PC-3 (cell line): ENCODE measurements at regions not wholly inside any gene's neighbourhood (a gene's known extent, or its start where the extent isn't known, plus 50 kb on each side); places are given as distances from the start of the nearest gene placed in this dataset.

Experiments
- ATAC-seq: fragments of 200-7000 bp; cut with Tn5 transposase; 2 replicates; pipeline ENCODE4 v1.9.1; 2020; ENCODE audit warnings: mild to moderate bottlenecking, moderate library complexity
- BruUV-seq: library from RNA; stranded (reverse); fragments of 400-500 nt; replicated peaks from 2 replicates; lab custom pipeline; 2021; lab: Mats Ljungman, UMichigan
- CTCF ChIA-PET: fragments of 300-600 bp; sonication (Branson Sonifier 250); formaldehyde crosslinking; loops from one replicate; lab custom pipeline; 2022; ENCODE audit warnings: antibody characterized with exemption; lab: Charles Lee
- POLR2A ChIA-PET: fragments of 300-600 bp; sonication (Branson Sonifier 250); formaldehyde crosslinking; loops from one replicate; lab custom pipeline; 2022; ENCODE audit warnings: antibody characterized with exemption; ENCODE audit not compliant: unreplicated experiment; lab: Charles Lee
- DNase-seq: peaks from one replicate; pipeline ENCODE4 v3.0.0-alpha.2; 2015
- H2AFZ ChIP-seq: fragments of 300-600 bp; sonication (generic); 2 replicates; pipeline ENCODE4 v1.6.0; 2016; ENCODE audit warnings: antibody characterized with exemption, low read length
- H3F3A ChIP-seq: fragments of 300-600 bp; sonication (generic); one replicate; pipeline ENCODE4 v1.6.0; 2017; ENCODE audit warnings: antibody characterized with exemption, low read length, control low read depth, mild to moderate bottlenecking; ENCODE audit not compliant: unreplicated experiment
- H3K27ac ChIP-seq: fragments of 300-600 bp; sonication (generic); 2 replicates; pipeline ENCODE4 v1.5.1; 2016; ENCODE audit warnings: mild to moderate bottlenecking, low read length
- H3K27me3 ChIP-seq: fragments of 300-600 bp; sonication (generic); 2 replicates; pipeline ENCODE4 v1.6.1; 2016; ENCODE audit warnings: low read length, mixed read lengths
- H3K36me3 ChIP-seq: fragments of 300-600 bp; sonication (generic); 2 replicates; pipeline ENCODE4 v1.6.1; 2016; ENCODE audit warnings: low read depth, mixed run types, low read length, mixed read lengths
- H3K4me1 ChIP-seq: fragments of 300-600 bp; sonication (generic); 2 replicates; pipeline ENCODE4 v1.5.1; 2016; ENCODE audit warnings: low read length; ENCODE audit not compliant: insufficient read depth
- H3K4me2 ChIP-seq: fragments of 300-600 bp; sonication (generic); 2 replicates; pipeline ENCODE4 v1.6.0; 2016; ENCODE audit warnings: low read length
- H3K4me3 ChIP-seq: fragments of 300-600 bp; sonication (generic); 2 replicates; pipeline ENCODE4 v1.5.1; 2016; ENCODE audit warnings: mild to moderate bottlenecking, low read length, mixed read lengths
- H3K79me2 ChIP-seq: fragments of 300-600 bp; sonication (generic); 2 replicates; pipeline ENCODE4 v1.6.1; 2017; ENCODE audit warnings: low read length, mixed read lengths
- H3K9ac ChIP-seq: fragments of 300-600 bp; sonication (generic); 2 replicates; pipeline ENCODE4 v1.6.0; 2016; ENCODE audit warnings: mild to moderate bottlenecking, low read length
- H3K9me2 ChIP-seq: fragments of 300-600 bp; sonication (generic); replicated peaks from 2 replicates; pipeline ENCODE4 v1.6.1; 2016; ENCODE audit warnings: mixed run types, low read length, mixed read lengths
- H3K9me3 ChIP-seq: fragments of 300-600 bp; sonication (generic); 2 replicates; pipeline ENCODE4 v1.6.1; 2016; ENCODE audit warnings: low read length, mixed read lengths
- H4K20me1 ChIP-seq: fragments of 300-600 bp; sonication (generic); 2 replicates; pipeline ENCODE4 v1.6.1; 2016; ENCODE audit warnings: low read length, mixed read lengths
- EZH2 ChIP-seq: fragments of 300-600 bp; sonication (generic); IDR thresholded peaks from one replicate; pipeline ENCODE4 v1.6.1; 2017; ENCODE audit warnings: antibody characterized with exemption, mild to moderate bottlenecking, low read length; ENCODE audit not compliant: unreplicated experiment
- EZH2phosphoT487 ChIP-seq: fragments of 300-600 bp; sonication (generic); IDR thresholded peaks from 2 replicates; pipeline ENCODE4 v1.6.1; 2018; ENCODE audit warnings: mild to moderate bottlenecking, antibody characterized with exemption, low read length, borderline replicate concordance
- intact Hi-C: fragments of 100-400 bp; cut with micrococcal nuclease; formaldehyde crosslinking; loops from 2 replicates; pipeline ENCODE4 v1.9.0; 2023
- TF ChIP-seq, protein P1 (sequence below): fragments of 300-600 bp; sonication (generic); conservative IDR thresholded peaks from 2 replicates; pipeline ENCODE4 v1.5.1; 2017; ENCODE audit warnings: antibody characterized with exemption, low read depth, mild to moderate bottlenecking, low read length

DNA sequence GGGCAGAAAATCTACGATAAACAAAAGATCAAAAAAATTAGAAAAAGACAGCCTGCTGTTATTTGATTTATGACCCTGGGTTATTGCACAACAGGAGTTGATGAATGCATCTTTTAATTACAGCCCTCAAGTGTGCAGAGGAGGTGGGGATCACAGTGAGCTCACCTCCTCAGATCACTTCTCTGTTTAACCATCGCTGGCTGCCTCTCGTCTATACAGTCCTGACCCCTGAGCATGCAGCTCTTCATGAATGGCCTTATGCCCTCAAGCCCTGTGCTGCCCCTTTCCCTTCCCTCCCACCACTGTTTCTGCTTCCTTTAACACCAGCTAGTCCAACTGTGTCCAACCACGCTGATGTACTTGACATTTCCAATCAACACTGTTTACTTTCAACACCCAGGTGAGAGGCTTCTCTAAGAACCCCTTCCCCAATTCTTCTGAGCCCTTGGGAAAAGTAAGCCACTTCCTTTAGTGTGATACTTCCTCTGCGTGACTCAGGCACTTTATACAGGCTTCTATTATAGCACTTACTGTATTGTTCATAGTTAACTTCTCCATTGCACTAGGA is 60.6 kb upstream of the RIPOR2 start:
- Histone ChIP-seq H3K9me3 (no peaks in the 10 kb centered on the region), H3K4me3 (no peak overlapping the region), H3K27me3 (no peaks in the 10 kb centered on the region), H3K9me2 (no peaks in the 10 kb centered on the region), H4K20me1 (no peaks in the 10 kb centered on the region), H2AFZ (no peak overlapping the region), H3K36me3 (no peaks in the 10 kb centered on the region), H3K4me1 (no peaks in the 10 kb centered on the region; the same call in 1 of the 2 replicates), H3K9ac (no peak overlapping the region), H3K4me2 (no peak overlapping the region), H3F3A (no peaks in the 10 kb centered on the region), H3K27ac (no peak overlapping the region), H3K79me2 (no peaks in the 10 kb centered on the region)
- TF ChIP-seq EZH2 (no peak), EZH2phosphoT487 (no peak)
- TF ChIP-seq, protein P1, sequence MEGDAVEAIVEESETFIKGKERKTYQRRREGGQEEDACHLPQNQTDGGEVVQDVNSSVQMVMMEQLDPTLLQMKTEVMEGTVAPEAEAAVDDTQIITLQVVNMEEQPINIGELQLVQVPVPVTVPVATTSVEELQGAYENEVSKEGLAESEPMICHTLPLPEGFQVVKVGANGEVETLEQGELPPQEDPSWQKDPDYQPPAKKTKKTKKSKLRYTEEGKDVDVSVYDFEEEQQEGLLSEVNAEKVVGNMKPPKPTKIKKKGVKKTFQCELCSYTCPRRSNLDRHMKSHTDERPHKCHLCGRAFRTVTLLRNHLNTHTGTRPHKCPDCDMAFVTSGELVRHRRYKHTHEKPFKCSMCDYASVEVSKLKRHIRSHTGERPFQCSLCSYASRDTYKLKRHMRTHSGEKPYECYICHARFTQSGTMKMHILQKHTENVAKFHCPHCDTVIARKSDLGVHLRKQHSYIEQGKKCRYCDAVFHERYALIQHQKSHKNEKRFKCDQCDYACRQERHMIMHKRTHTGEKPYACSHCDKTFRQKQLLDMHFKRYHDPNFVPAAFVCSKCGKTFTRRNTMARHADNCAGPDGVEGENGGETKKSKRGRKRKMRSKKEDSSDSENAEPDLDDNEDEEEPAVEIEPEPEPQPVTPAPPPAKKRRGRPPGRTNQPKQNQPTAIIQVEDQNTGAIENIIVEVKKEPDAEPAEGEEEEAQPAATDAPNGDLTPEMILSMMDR = no peak
- POLR2A ChIA-PET = interaction anchor here (0.7 kb wide), 1 partner anchor 108 kb away, joined by 15 read pairs; no protein-coding TSS in a partner anchor
- BruUV-seq = no TSS peak
- CTCF ChIA-PET = no interaction called here
- no peak for ATAC-seq
- intact Hi-C loops = loop anchor here (10.0 kb wide), 1 partner anchor 222 kb away; the partner anchor contains the start of gene GMNN
- no peak for DNase-seq

- DNase-seq (no peak), ATAC-seq (no peak)
- no peak overlapping the region for H3K4me2 ChIP-seq
- H4K20me1 ChIP-seq = no peaks in the 10 kb centered on the region
- no peaks in the 10 kb centered on the region for H3K9me2 ChIP-seq
- H3F3A ChIP-seq = no peaks in the 10 kb centered on the region
- H3K27me3 ChIP-seq = no peaks in the 10 kb centered on the region
- ChIA-PET POLR2A (no interaction called here), CTCF (no interaction called here)
- intact Hi-C loops = loop anchor here (10.0 kb wide), 1 partner anchor 222 kb away; the partner anchor contains the start of gene GMNN
- no peaks in the 10 kb centered on the region for H3K36me3 ChIP-seq
- BruUV-seq = no TSS peak
- peaks cover 4% of the 10 kb centered on the region for H3K4me1 ChIP-seq
- H3K79me2 ChIP-seq = no peaks in the 10 kb centered on the region
- H2AFZ ChIP-seq = no peak overlapping the region
- no peak overlapping the region for H3K9ac ChIP-seq
- TF ChIP-seq EZH2phosphoT487 (no peak), EZH2 (no peak)
- TF ChIP-seq, protein P1 = no peak
- H3K9me3 ChIP-seq = no peaks in the 10 kb centered on the region
- no peak overlapping the region for H3K27ac ChIP-seq
- no peak overlapping the region for H3K4me3 ChIP-seq
Measured at GRCh38 chr6:24997231-24997630, 61.5 kb upstream of the RIPOR2 start.

- Histone ChIP-seq H3F3A (no peaks in the 10 kb centered on the region), H3K9ac (no peak overlapping the region), H3K4me2 (no peak overlapping the region), H3K4me1 (peaks cover 9% of the 10 kb centered on the region), H3K9me3 (no peaks in the 10 kb centered on the region), H3K27ac (no peak overlapping the region), H3K36me3 (no peaks in the 10 kb centered on the region), H3K27me3 (no peaks in the 10 kb centered on the region), H4K20me1 (no peaks in the 10 kb centered on the region), H3K4me3 (no peak overlapping the region), H3K79me2 (no peaks in the 10 kb centered on the region), H2AFZ (no peak overlapping the region), H3K9me2 (no peaks in the 10 kb centered on the region)
- no TSS peak for BruUV-seq
- POLR2A ChIA-PET = no interaction called here
- intact Hi-C loops = loop anchor here (10.0 kb wide), 1 partner anchor 223 kb away; the partner anchor contains the start of gene GMNN
- no peak for DNase-seq
- ATAC-seq = no peak
- CTCF ChIA-PET = no interaction called here
- TF ChIP-seq EZH2 = no peak
- TF ChIP-seq, protein P1 = no peak
- TF ChIP-seq EZH2phosphoT487 = no peak
Measured at GRCh38 chr6:24997905-24998304, 62.1 kb upstream of the RIPOR2 start.
